PC-9 (cell line): ENCODE measurements at regions not wholly inside any gene's neighbourhood (a gene's known extent, or its start where the extent isn't known, plus 50 kb on each side); places are given as distances from the start of the nearest gene placed in this dataset.

Experiments
- BruUV-seq: library from RNA; stranded (reverse); fragments of 400-500 nt; replicated peaks from 2 replicates; lab custom pipeline; 2021; lab: Mats Ljungman, UMichigan
- CTCF ChIA-PET: fragments of 300-600 bp; sonication (Branson Sonifier 250); formaldehyde crosslinking; loops from one replicate; lab custom pipeline; 2022; ENCODE audit warnings: antibody characterized with exemption; lab: Charles Lee
- POLR2A ChIA-PET: fragments of 300-600 bp; sonication (Branson Sonifier 250); formaldehyde crosslinking; loops from one replicate; lab custom pipeline; 2022; ENCODE audit warnings: antibody characterized with exemption; ENCODE audit not compliant: unreplicated experiment; lab: Charles Lee
- DNase-seq, 2 experiments: peaks; one replicate each; pipeline versions ENCODE4 v3.0.0 to v3.0.0-alpha.2; 2015 to 2022; ENCODE audit warnings: mixed read lengths in 1 of 2
- H2AFZ ChIP-seq: fragments of 200-600 bp; sonication (generic); 2 replicates; pipeline ENCODE4 v1.8.1; 2017; ENCODE audit warnings: antibody characterized with exemption
- H3F3A ChIP-seq: fragments of 200-600 bp; sonication (generic); 2 replicates; pipeline ENCODE4 v1.8.1; 2017; ENCODE audit warnings: antibody characterized with exemption, mild to moderate bottlenecking, low read depth; ENCODE audit not compliant: insufficient read depth
- H3K27ac ChIP-seq: fragments of 200-600 bp; sonication (generic); 2 replicates; pipeline ENCODE4 v1.6.1; 2016; ENCODE audit warnings: mixed run types
- H3K27me3 ChIP-seq: fragments of 200-600 bp; sonication (generic); 2 replicates; pipeline ENCODE4 v1.6.1; 2016; ENCODE audit warnings: low read depth, mixed run types; ENCODE audit not compliant: insufficient read depth
- H3K36me3 ChIP-seq: fragments of 200-600 bp; sonication (generic); 2 replicates; pipeline ENCODE4 v1.6.1; 2016; ENCODE audit warnings: low read depth, mixed run types
- H3K4me1 ChIP-seq: fragments of 200-600 bp; sonication (generic); replicated peaks from 2 replicates; pipeline ENCODE4 v1.6.1; 2016; ENCODE audit warnings: mixed run types; ENCODE audit not compliant: insufficient read depth
- H3K4me2 ChIP-seq: fragments of 200-600 bp; sonication (generic); 2 replicates; pipeline ENCODE4 v1.6.1; 2017; ENCODE audit warnings: mixed run types
- H3K4me3 ChIP-seq: fragments of 200-600 bp; sonication (generic); 2 replicates; pipeline ENCODE4 v1.6.1; 2016; ENCODE audit warnings: mixed run types
- H3K79me2 ChIP-seq: fragments of 200-600 bp; sonication (generic); 2 replicates; pipeline ENCODE4 v1.6.1; 2017; ENCODE audit warnings: low read depth, mixed run types
- H3K9me2 ChIP-seq: fragments of 200-600 bp; sonication (generic); 2 replicates; pipeline ENCODE4 v1.8.1; 2017; ENCODE audit warnings: mild to moderate bottlenecking; ENCODE audit not compliant: insufficient read depth
- H3K9me3 ChIP-seq: fragments of 200-600 bp; sonication (generic); 2 replicates; pipeline ENCODE4 v1.8.1; 2016; ENCODE audit warnings: low read depth; ENCODE audit not compliant: insufficient read depth
- H4K20me1 ChIP-seq: fragments of 200-600 bp; sonication (generic); 2 replicates; pipeline ENCODE4 v1.8.1; 2017; ENCODE audit not compliant: insufficient read depth
- CTCF ChIP-seq: fragments of 200-600 bp; sonication (generic); conservative IDR thresholded peaks from 2 replicates; pipeline ENCODE4 v1.6.1; 2017; ENCODE audit warnings: mixed run types, antibody characterized with exemption, mild to moderate bottlenecking, moderate library complexity
- EZH2 ChIP-seq: fragments of 200-600 bp; sonication (generic); IDR thresholded peaks from 2 replicates; pipeline ENCODE4 v1.8.0; 2017; ENCODE audit warnings: antibody characterized with exemption, low read depth
- intact Hi-C: fragments of 100-400 bp; cut with micrococcal nuclease; formaldehyde crosslinking; loops from one replicate; pipeline ENCODE4 v1.10.0; 2022; ENCODE audit not compliant: unreplicated experiment

GRCh38 chr2:203799908-203800307 lies 67.7 kb upstream of the CTLA4 start:
- no peak overlapping the region for H3K4me3 ChIP-seq
- no peaks in the 10 kb centered on the region for H3K27me3 ChIP-seq
- no peak overlapping the region for H2AFZ ChIP-seq
- H3K79me2 ChIP-seq = no peaks in the 10 kb centered on the region
- TF ChIP-seq EZH2 (no peak), CTCF (no peak)
- no peaks in the 10 kb centered on the region for H3F3A ChIP-seq
- ChIA-PET CTCF (no interaction called here), POLR2A (interaction anchor here (0.7 kb wide), 1 partner anchor 965 kb away, joined by 7 read pairs; no protein-coding TSS in a partner anchor)
- H3K36me3 ChIP-seq = no peaks in the 10 kb centered on the region
- no peak overlapping the region for H3K27ac ChIP-seq
- DNase-seq = no peak
- no peaks in the 10 kb centered on the region for H3K9me3 ChIP-seq
- no peaks in the 10 kb centered on the region for H3K4me1 ChIP-seq
- intact Hi-C loops = no loop called here
- no peaks in the 10 kb centered on the region for H4K20me1 ChIP-seq
- BruUV-seq = no TSS peak
- H3K4me2 ChIP-seq = no peak overlapping the region
- H3K9me2 ChIP-seq = no peaks in the 10 kb centered on the region

- H3K36me3 ChIP-seq = no peaks in the 10 kb centered on the region
- ChIA-PET CTCF (no interaction called here), POLR2A (no interaction called here)
- no TSS peak for BruUV-seq
- no peaks in the 10 kb centered on the region for H3F3A ChIP-seq
- no peaks in the 10 kb centered on the region for H3K79me2 ChIP-seq
- H4K20me1 ChIP-seq = no peaks in the 10 kb centered on the region
- intact Hi-C loops = no loop called here
- H3K9me2 ChIP-seq = no peaks in the 10 kb centered on the region
- DNase-seq = no peak
- H3K27ac ChIP-seq = no peak overlapping the region
- H3K4me3 ChIP-seq = no peak overlapping the region
- H3K4me1 ChIP-seq = no peaks in the 10 kb centered on the region
- H3K27me3 ChIP-seq = no peaks in the 10 kb centered on the region
- no peaks in the 10 kb centered on the region for H3K9me3 ChIP-seq
- H3K4me2 ChIP-seq = no peak overlapping the region
- no peak overlapping the region for H2AFZ ChIP-seq
- TF ChIP-seq EZH2 (no peak), CTCF (no peak)
Observed at GRCh38 chr2:203800783-203801182, 66.8 kb upstream of the CTLA4 start.

- TF ChIP-seq CTCF (no peak), EZH2 (no peak)
- H2AFZ ChIP-seq = no peak overlapping the region
Observed at GRCh38 chr2:203802342-203803052, 65.1 kb upstream of the CTLA4 start.

More at GRCh38 chr2:203802342-203803052, 65.1 kb upstream of the CTLA4 start:
- H3K36me3 ChIP-seq = no peaks in the 10 kb centered on the region
- H3F3A ChIP-seq = no peaks in the 10 kb centered on the region
- ChIA-PET CTCF (no interaction called here), POLR2A (no interaction called here)
- no peaks in the 10 kb centered on the region for H3K4me1 ChIP-seq
- H3K4me3 ChIP-seq = no peak overlapping the region
- H3K27ac ChIP-seq = no peak overlapping the region
- no peaks in the 10 kb centered on the region for H3K27me3 ChIP-seq
- no peaks in the 10 kb centered on the region for H3K9me2 ChIP-seq
- DNase-seq = no peak
- BruUV-seq = no TSS peak
- H3K79me2 ChIP-seq = no peaks in the 10 kb centered on the region
- intact Hi-C loops = no loop called here
- no peaks in the 10 kb centered on the region for H4K20me1 ChIP-seq
- no peak overlapping the region for H3K4me2 ChIP-seq
- no peaks in the 10 kb centered on the region for H3K9me3 ChIP-seq
